OCI-LY7 (cell line): ENCODE measurements at regions not wholly inside any gene's neighbourhood (a gene's known extent, or its start where the extent isn't known, plus 50 kb on each side); places are given as distances from the start of the nearest gene placed in this dataset.
"Not testable (repeated sequence)": the region's sequence is repeated elsewhere in the genome, so short reads cannot be mapped to it uniquely, and the experiment has no call there.

Experiments used
- BruUV-seq: library from RNA; stranded (reverse); fragments of 400-500 nt; replicated peaks from 2 replicates; lab custom pipeline; 2021; lab: Mats Ljungman, UMichigan
- CTCF ChIA-PET: fragments of 300-600 bp; sonication (Branson Sonifier 250); formaldehyde crosslinking; loops from one replicate; lab custom pipeline; 2022; ENCODE audit warnings: antibody characterized with exemption; ENCODE audit not compliant: unreplicated experiment; lab: Charles Lee
- POLR2A ChIA-PET: fragments of 300-600 bp; sonication (Branson Sonifier 250); formaldehyde crosslinking; loops from one replicate; lab custom pipeline; 2022; ENCODE audit warnings: antibody characterized with exemption; lab: Charles Lee
- DNase-seq: peaks from one replicate; pipeline ENCODE4 v3.0.0-alpha.2; 2015; ENCODE audit warnings: low spot score
- H2AFZ ChIP-seq: fragments of 200-600 bp; sonication (generic), shearing (Covaris generic); 2 replicates; pipeline ENCODE4 v1.6.1; 2014; ENCODE audit warnings: mild to moderate bottlenecking, antibody characterized with exemption, low read length, moderate library complexity
- H3K27ac ChIP-seq: fragments of 200-600 bp; sonication (generic); 2 replicates; pipeline ENCODE4 v1.5.1; 2014; ENCODE audit warnings: mixed run types, low read depth, mild to moderate bottlenecking, moderate library complexity, low read length, inconsistent platforms; ENCODE audit not compliant: poor library complexity, severe bottlenecking
- H3K36me3 ChIP-seq: fragments of 200-600 bp; sonication (generic); 2 replicates; pipeline ENCODE4 v1.6.1; 2014; ENCODE audit warnings: mild to moderate bottlenecking, antibody characterized with exemption, low read length, moderate library complexity, mixed read lengths; ENCODE audit not compliant: insufficient read depth
- H3K4me1 ChIP-seq: fragments of 200-600 bp; sonication (generic); 2 replicates; pipeline ENCODE4 v1.5.1; 2014; ENCODE audit warnings: mild to moderate bottlenecking, low read length; ENCODE audit not compliant: insufficient read depth, poor library complexity, severe bottlenecking
- H3K4me2 ChIP-seq: fragments of 200-600 bp; sonication (generic); 2 replicates; pipeline ENCODE4 v1.6.1; 2014; ENCODE audit warnings: mild to moderate bottlenecking, low read length
- H3K4me3 ChIP-seq: fragments of 200-600 bp; sonication (generic); 2 replicates; pipeline ENCODE4 v1.5.1; 2014; ENCODE audit warnings: mild to moderate bottlenecking, low read depth, low read length; ENCODE audit not compliant: poor library complexity, severe bottlenecking
- H3K79me2 ChIP-seq: fragments of 200-600 bp; sonication (generic); 2 replicates; pipeline ENCODE4 v1.6.1; 2016; ENCODE audit warnings: low read depth, mild to moderate bottlenecking, low read length, moderate library complexity, mixed read lengths; ENCODE audit not compliant: insufficient read depth
- H3K9me2 ChIP-seq: fragments of 200-600 bp; sonication (generic); 2 replicates; pipeline ENCODE4 v1.6.1; 2016; ENCODE audit warnings: mild to moderate bottlenecking, low read length, mixed read lengths; ENCODE audit not compliant: insufficient read depth
- H3K9me3 ChIP-seq: fragments of 200-600 bp; sonication (generic); 2 replicates; pipeline ENCODE4 v1.6.1; 2014; ENCODE audit warnings: mild to moderate bottlenecking, mixed run types, low read length, mixed read lengths
- H4K20me1 ChIP-seq: fragments of 200-600 bp; sonication (generic); 2 replicates; pipeline ENCODE4 v1.6.1; 2014; ENCODE audit warnings: mild to moderate bottlenecking, antibody characterized with exemption, low read length, moderate library complexity, mixed read lengths; ENCODE audit not compliant: insufficient read depth
- intact Hi-C: fragments of 100-400 bp; cut with micrococcal nuclease; formaldehyde crosslinking; loops from one replicate; pipeline ENCODE4 v1.10.0; 2022; ENCODE audit not compliant: unreplicated experiment
- TF ChIP-seq, protein P1 (sequence below): fragments of 200-600 bp; sonication (generic); conservative IDR thresholded peaks from 2 replicates; pipeline ENCODE4 v1.5.1; 2014; ENCODE audit warnings: mild to moderate bottlenecking, antibody characterized with exemption, low read length, moderate library complexity, mixed read lengths

DNA sequence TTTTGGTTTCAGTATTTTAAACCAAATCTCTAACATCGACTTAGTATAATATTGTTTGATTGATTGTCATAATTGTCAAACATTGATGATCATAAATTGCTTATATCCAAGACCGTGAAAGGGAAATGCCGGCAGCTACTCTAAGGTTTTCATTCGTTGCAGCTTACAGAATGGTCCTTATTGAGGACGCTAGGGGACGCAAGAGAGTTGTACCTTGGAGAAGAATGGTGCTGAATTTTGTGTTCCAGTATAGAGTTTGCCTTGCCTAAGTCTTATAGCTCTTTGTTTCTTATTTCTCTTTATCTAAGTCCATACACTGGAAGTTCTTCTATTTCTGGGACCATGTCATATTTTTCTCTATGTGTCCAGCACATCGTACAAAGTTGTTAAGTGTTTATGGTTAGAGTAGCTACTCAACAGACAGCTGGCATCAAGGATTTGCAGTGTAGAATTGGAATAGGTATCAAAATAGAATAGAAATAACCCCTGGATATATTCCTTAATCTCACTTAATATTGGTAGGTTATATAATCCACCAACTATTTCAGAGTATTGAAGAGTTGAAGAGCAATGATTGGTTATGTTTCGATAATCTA, 67.4 kb upstream of the GPR39 start:
- ChIA-PET POLR2A (interaction anchor here (0.5 kb wide), 1 partner anchor 50 kb away, joined by 3 read pairs; no protein-coding TSS in a partner anchor), CTCF (interaction anchor here (0.9 kb wide), 1 partner anchor 81 kb away, joined by 3 read pairs; no protein-coding TSS in a partner anchor)
- H3K79me2 ChIP-seq, H3K36me3 ChIP-seq, H4K20me1 ChIP-seq, H3K4me1 ChIP-seq, H3K4me2 ChIP-seq, H3K9me2 ChIP-seq, H3K27ac ChIP-seq, H3K4me3 ChIP-seq, intact Hi-C loops, H2AFZ ChIP-seq, H3K9me3 ChIP-seq, BruUV-seq: not testable (repeated sequence)
- TF ChIP-seq, protein P1, sequence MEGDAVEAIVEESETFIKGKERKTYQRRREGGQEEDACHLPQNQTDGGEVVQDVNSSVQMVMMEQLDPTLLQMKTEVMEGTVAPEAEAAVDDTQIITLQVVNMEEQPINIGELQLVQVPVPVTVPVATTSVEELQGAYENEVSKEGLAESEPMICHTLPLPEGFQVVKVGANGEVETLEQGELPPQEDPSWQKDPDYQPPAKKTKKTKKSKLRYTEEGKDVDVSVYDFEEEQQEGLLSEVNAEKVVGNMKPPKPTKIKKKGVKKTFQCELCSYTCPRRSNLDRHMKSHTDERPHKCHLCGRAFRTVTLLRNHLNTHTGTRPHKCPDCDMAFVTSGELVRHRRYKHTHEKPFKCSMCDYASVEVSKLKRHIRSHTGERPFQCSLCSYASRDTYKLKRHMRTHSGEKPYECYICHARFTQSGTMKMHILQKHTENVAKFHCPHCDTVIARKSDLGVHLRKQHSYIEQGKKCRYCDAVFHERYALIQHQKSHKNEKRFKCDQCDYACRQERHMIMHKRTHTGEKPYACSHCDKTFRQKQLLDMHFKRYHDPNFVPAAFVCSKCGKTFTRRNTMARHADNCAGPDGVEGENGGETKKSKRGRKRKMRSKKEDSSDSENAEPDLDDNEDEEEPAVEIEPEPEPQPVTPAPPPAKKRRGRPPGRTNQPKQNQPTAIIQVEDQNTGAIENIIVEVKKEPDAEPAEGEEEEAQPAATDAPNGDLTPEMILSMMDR = peak; percentile 74
- DNase-seq = peak; percentile 52

DNA sequence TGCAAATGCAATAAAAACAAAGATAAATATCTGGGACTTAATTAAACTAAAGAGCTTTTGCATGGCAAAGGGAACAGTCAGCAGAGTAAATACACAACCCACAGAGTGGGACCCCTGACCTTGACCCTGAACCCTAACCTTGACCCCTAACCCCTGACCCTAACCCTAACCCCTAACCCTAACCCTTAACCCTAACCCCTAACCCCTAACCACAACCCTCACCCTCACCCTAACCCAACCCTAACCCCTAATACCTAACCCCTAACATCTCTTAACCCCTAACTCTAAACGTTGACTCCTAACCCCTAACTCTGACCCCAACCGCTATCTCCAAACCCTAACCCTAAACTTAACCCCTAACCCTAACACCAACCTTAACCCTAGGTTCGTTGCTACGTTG, 64.9 kb upstream of the GPR39 start:
- intact Hi-C loops, CTCF ChIA-PET, H3K9me3 ChIP-seq: not testable (repeated sequence)

GRCh38 chr2:132352481-132353001, 64.1 kb upstream of the GPR39 start:
- H3K4me3 ChIP-seq, CTCF ChIA-PET, H3K4me1 ChIP-seq, H3K9me2 ChIP-seq, BruUV-seq, H3K36me3 ChIP-seq, H3K27ac ChIP-seq, POLR2A ChIA-PET, H2AFZ ChIP-seq, intact Hi-C loops, H4K20me1 ChIP-seq, H3K79me2 ChIP-seq, H3K4me2 ChIP-seq, DNase-seq, H3K9me3 ChIP-seq: not testable (repeated sequence)

More for the DNA sequence above, 64.9 kb upstream of the GPR39 start:
- H3K79me2 ChIP-seq, H3K9me2 ChIP-seq, H3K36me3 ChIP-seq, H3K4me1 ChIP-seq, BruUV-seq, H4K20me1 ChIP-seq, H3K4me3 ChIP-seq, H2AFZ ChIP-seq, POLR2A ChIA-PET, DNase-seq, H3K4me2 ChIP-seq, H3K27ac ChIP-seq: not testable (repeated sequence)

- intact Hi-C loops, H3K27ac ChIP-seq, H3K4me2 ChIP-seq, H3K4me3 ChIP-seq, H4K20me1 ChIP-seq, H3K9me2 ChIP-seq, H3K36me3 ChIP-seq, DNase-seq, H3K79me2 ChIP-seq, CTCF ChIA-PET, BruUV-seq, H3K4me1 ChIP-seq, POLR2A ChIA-PET, H3K9me3 ChIP-seq, H2AFZ ChIP-seq: not testable (repeated sequence)
These were observed 63.2 kb upstream of the GPR39 start for GRCh38 chr2:132353380-132353779.

- POLR2A ChIA-PET, H3K4me3 ChIP-seq, H3K9me2 ChIP-seq, H3K27ac ChIP-seq, CTCF ChIA-PET, BruUV-seq, H3K36me3 ChIP-seq, H4K20me1 ChIP-seq, H3K79me2 ChIP-seq, H3K4me1 ChIP-seq, H2AFZ ChIP-seq, intact Hi-C loops, H3K4me2 ChIP-seq, DNase-seq, H3K9me3 ChIP-seq: not testable (repeated sequence)
These were observed 55.6 kb upstream of the GPR39 start for GRCh38 chr2:132360964-132361363.

DNA sequence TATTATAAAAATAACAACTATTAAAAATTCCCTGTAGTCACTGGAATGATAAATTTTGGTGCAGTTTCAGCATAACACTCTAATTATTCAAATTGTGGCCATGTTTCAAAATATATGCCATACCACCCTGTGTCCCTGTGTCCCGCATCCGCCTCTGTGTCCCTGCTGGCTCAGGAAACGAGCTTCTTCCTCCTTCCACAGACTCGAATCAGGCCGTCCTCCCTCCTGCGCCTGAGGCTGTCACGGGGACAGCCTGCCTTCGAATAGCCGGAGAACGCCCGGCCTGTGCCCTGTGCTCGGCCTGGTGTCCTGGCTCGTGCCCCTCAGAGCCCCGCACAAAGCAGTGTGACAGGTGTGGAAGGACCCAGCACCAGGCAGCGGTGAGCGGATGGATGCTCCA, 55.1 kb upstream of the GPR39 start:
- H2AFZ ChIP-seq, H3K4me1 ChIP-seq, H3K27ac ChIP-seq, H4K20me1 ChIP-seq, DNase-seq, H3K79me2 ChIP-seq, H3K4me2 ChIP-seq, CTCF ChIA-PET, intact Hi-C loops, BruUV-seq, H3K9me2 ChIP-seq, H3K4me3 ChIP-seq, H3K36me3 ChIP-seq, H3K9me3 ChIP-seq, POLR2A ChIA-PET: not testable (repeated sequence)
